ENCODE measurements at regions not wholly inside any gene's neighbourhood (a gene's known extent, or its start where the extent isn't known, plus 50 kb on each side); places are given as distances from the start of the nearest gene placed in this dataset.

DNA sequence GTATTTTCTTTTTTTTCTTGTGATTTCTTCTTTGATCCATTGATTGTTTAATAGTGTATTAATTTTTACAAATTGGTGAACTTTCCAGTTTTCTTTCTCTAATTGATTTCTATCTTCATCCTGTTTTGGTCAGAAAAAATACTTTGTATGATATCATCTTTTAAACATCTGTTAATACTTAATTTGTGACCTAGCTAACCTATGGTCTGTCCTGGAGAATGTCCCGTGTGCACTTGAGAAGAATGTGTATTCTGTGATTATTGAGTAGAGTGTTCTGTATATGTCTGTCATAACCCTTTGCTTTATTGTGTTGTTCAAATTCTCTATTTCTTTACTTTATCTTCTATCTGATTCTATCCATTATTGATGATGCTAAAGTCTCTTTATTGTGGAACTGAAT, 65.8 kb upstream of the ZEB1 start:
- Mint-ChIP-seq H3K27ac (ENCODE audit: unreplicated experiment) (no peak overlapping the region), H3K9me3 (peaks cover 2% of the 10 kb centered on the region), H3K36me3 (ENCODE audit: low read depth) (peaks cover 2% of the 10 kb centered on the region), H3K4me1 (no peaks in the 10 kb centered on the region), H3K27me3 (ENCODE audit: low read depth) (no peaks in the 10 kb centered on the region), H3K4me3 (no peak overlapping the region)
- no peak for DNase-seq (ENCODE audit: low read depth, low spot score)
- no peak for TF ChIP-seq CTCF (conservative IDR thresholded peaks at IDR 0.05)

DNA sequence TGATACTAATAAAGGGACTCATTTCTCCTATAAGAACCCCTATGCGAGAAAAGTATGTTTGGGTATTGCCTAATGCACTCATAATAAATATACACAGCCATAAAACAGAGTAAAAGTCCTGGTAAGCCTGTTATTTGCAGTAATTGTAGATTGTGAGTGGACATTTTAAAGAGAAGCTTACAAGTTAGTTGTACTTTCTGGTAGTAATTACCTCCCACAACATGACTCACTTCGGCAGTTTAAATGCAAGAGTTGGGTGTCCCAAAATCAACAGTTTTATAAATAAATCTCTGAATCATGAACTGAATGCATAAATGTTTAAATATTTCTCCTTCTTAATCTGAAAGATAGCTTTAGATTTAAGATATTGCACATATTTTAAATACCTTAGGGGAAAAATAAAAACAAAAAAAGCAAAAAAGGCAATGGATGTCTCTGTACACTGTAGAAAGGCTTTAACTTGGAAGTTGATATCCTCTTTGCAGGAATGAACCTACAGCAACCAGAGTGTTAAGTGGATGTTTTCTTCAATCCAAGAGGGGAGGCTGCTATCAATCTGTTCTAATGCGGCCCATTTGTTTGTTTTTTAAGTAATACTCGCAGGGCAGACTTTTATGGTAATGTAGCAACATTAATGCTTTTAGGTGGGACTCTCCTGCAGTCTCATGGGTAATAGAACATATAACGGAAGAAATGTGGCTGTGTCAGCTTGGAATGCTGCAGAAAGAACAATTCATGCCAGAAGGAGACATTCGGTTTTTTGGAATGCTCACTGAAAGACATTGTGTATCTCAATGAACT, 57.3 kb upstream of the ZEB1 start:
- Mint-ChIP-seq H3K27ac (ENCODE audit: unreplicated experiment) (no peak overlapping the region), H3K27me3 (ENCODE audit: low read depth) (no peaks in the 10 kb centered on the region), H3K9me3 (peaks cover 5% of the 10 kb centered on the region), H3K36me3 (ENCODE audit: low read depth) (no peaks in the 10 kb centered on the region), H3K4me3 (no peak overlapping the region), H3K4me1 (no peaks in the 10 kb centered on the region)
- TF ChIP-seq CTCF (conservative IDR thresholded peaks at IDR 0.05) = no peak
- no peak for DNase-seq (ENCODE audit: low read depth, low spot score)

GRCh38 chr10:31262672-31263071, 56.3 kb upstream of the ZEB1 start:
- no peaks in the 10 kb centered on the region for H3K27me3 Mint-ChIP-seq (ENCODE audit: low read depth)
- no peaks in the 10 kb centered on the region for H3K36me3 Mint-ChIP-seq (ENCODE audit: low read depth)
- H3K9me3 Mint-ChIP-seq = peaks cover 5% of the 10 kb centered on the region
- no peak for TF ChIP-seq CTCF (conservative IDR thresholded peaks at IDR 0.05)
- no peak overlapping the region for H3K27ac Mint-ChIP-seq (ENCODE audit: unreplicated experiment)
- no peaks in the 10 kb centered on the region for H3K4me1 Mint-ChIP-seq
- H3K4me3 Mint-ChIP-seq = no peak overlapping the region
- no peak for DNase-seq (ENCODE audit: low read depth, low spot score)

- Mint-ChIP-seq H3K36me3 (ENCODE audit: low read depth) (no peaks in the 10 kb centered on the region), H3K9me3 (peaks cover 5% of the 10 kb centered on the region), H3K27ac (ENCODE audit: unreplicated experiment) (no peak overlapping the region), H3K27me3 (ENCODE audit: low read depth) (no peaks in the 10 kb centered on the region), H3K4me1 (peaks cover 5% of the 10 kb centered on the region), H3K4me3 (no peak overlapping the region)
- DNase-seq (ENCODE audit: low read depth, low spot score) = no peak
- TF ChIP-seq CTCF (conservative IDR thresholded peaks at IDR 0.05) = no peak
Observed at GRCh38 chr10:31263903-31264302, 55.1 kb upstream of the ZEB1 start.

GRCh38 chr10:31268444-31269303, 50.3 kb upstream of the ZEB1 start:
- H3K4me1 Mint-ChIP-seq = peaks cover 5% of the 10 kb centered on the region
- no peak overlapping the region for H3K27ac Mint-ChIP-seq (ENCODE audit: unreplicated experiment)
- H3K36me3 Mint-ChIP-seq (ENCODE audit: low read depth) = no peaks in the 10 kb centered on the region
- no peak overlapping the region for H3K4me3 Mint-ChIP-seq
- no peaks in the 10 kb centered on the region for H3K27me3 Mint-ChIP-seq (ENCODE audit: low read depth)
- DNase-seq (ENCODE audit: low read depth, low spot score) = no peak
- peaks cover 3% of the 10 kb centered on the region for H3K9me3 Mint-ChIP-seq
- no peak for TF ChIP-seq CTCF (conservative IDR thresholded peaks at IDR 0.05)

All from neural crest cell (in vitro differentiated cells).